HL-60 (cell line): ENCODE measurements at regions not wholly inside any gene's neighbourhood (a gene's known extent, or its start where the extent isn't known, plus 50 kb on each side); places are given as distances from the start of the nearest gene placed in this dataset.

ENCODE experiments used
- DNase-seq, 2 experiments: peaks; one replicate each; pipeline ENCODE4 v3.0.0-alpha.2; 2010 to 2020; ENCODE audit warnings: low read depth in 1 of 2, low spot score in 1 of 2
- H3K27ac ChIP-seq: fragments of 250-450 bp; sonication (Bioruptor Pico); replicated peaks from 2 replicates; pipeline ENCODE4 v1.5.1; 2020; ENCODE audit warnings: mild to moderate bottlenecking, moderate library complexity
- H3K27me3 ChIP-seq: fragments of 250-450 bp; sonication (Bioruptor Pico); 2 replicates; pipeline ENCODE4 v1.5.1; 2021; ENCODE audit warnings: mild to moderate bottlenecking, moderate library complexity; ENCODE audit not compliant: insufficient read depth, poor library complexity, severe bottlenecking
- H3K4me3 ChIP-seq: replicated peaks from 2 replicates; pipeline ENCODE4 v1.5.1; 2011; ENCODE audit warnings: mild to moderate bottlenecking, control low read depth, low read length; ENCODE audit not compliant: insufficient read depth
- CTCF ChIP-seq: IDR thresholded peaks from one replicate; pipeline ENCODE4 v1.5.1; 2011; ENCODE audit warnings: low read length, control low read depth, inconsistent platforms; ENCODE audit not compliant: insufficient read depth
- GABPA ChIP-seq: IDR thresholded peaks from 2 replicates; pipeline ENCODE4 v1.6.1; 2012; ENCODE audit warnings: low read depth
- POLR2AphosphoS5 ChIP-seq: IDR thresholded peaks from 2 replicates; pipeline ENCODE4 v1.6.1; 2012; ENCODE audit warnings: low read depth
- REST ChIP-seq: IDR thresholded peaks from 2 replicates; pipeline ENCODE4 v1.6.1; 2012; ENCODE audit warnings: low read depth; ENCODE audit not compliant: insufficient replicate concordance
- SPI1 ChIP-seq: IDR thresholded peaks from 2 replicates; pipeline ENCODE4 v1.6.1; 2012; ENCODE audit warnings: low read depth, mild to moderate bottlenecking, borderline replicate concordance

GRCh38 chr2:16079637-16080036 is 139.3 kb downstream of the MYCN start:
- no peak for DNase-seq
- Histone ChIP-seq H3K27me3 (no peaks in the 10 kb centered on the region), H3K4me3 (no peak overlapping the region), H3K27ac (no peak overlapping the region)
- TF ChIP-seq REST (no peak), CTCF (no peak), POLR2AphosphoS5 (no peak), GABPA (no peak), SPI1 (no peak)

GRCh38 chr2:16077601-16078000 is 137.3 kb downstream of the MYCN start:
- Histone ChIP-seq H3K27me3 (no peaks in the 10 kb centered on the region), H3K4me3 (no peak overlapping the region), H3K27ac (no peak overlapping the region)
- no peak for TF ChIP-seq CTCF
- TF ChIP-seq REST, result no peak
- no peak for TF ChIP-seq GABPA
- TF ChIP-seq SPI1, result no peak
- TF ChIP-seq POLR2AphosphoS5, result no peak
- no peak for DNase-seq

- TF ChIP-seq SPI1 (no peak), POLR2AphosphoS5 (no peak), GABPA (no peak), REST (no peak), CTCF (no peak)
- Histone ChIP-seq H3K27ac (no peak overlapping the region), H3K27me3 (no peaks in the 10 kb centered on the region), H3K4me3 (no peak overlapping the region)
- DNase-seq, result no peak
Measured at GRCh38 chr2:16076911-16077310, 136.6 kb downstream of the MYCN start.
